ENCODE measurements at regions not wholly inside any gene's neighbourhood (a gene's known extent, or its start where the extent isn't known, plus 50 kb on each side); places are given as distances from the start of the nearest gene placed in this dataset.
A peak's percentile ranks its signal among the peaks of the same experiment; 100 is the strongest.

DNA sequence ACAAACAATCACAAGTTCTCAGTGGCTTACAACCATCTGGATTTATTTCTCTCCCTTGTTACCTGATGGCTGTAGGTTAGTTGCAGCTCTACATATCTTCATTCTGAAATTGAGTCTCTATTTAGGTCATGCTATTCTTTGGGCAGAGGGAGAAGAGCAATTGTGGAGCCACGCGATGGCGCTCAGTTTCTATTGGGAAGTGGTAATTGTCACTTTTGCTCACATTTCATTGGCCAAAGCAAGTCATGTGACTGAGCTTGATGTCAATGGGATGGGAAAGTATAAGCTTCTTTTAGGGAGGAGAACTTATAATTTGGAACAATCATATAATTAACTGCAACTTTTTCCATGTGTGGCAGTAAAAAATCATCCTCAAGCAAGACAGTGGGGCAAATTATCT lies 166.5 kb downstream of the LMO4 start:
- TF ChIP-seq, protein P1, sequence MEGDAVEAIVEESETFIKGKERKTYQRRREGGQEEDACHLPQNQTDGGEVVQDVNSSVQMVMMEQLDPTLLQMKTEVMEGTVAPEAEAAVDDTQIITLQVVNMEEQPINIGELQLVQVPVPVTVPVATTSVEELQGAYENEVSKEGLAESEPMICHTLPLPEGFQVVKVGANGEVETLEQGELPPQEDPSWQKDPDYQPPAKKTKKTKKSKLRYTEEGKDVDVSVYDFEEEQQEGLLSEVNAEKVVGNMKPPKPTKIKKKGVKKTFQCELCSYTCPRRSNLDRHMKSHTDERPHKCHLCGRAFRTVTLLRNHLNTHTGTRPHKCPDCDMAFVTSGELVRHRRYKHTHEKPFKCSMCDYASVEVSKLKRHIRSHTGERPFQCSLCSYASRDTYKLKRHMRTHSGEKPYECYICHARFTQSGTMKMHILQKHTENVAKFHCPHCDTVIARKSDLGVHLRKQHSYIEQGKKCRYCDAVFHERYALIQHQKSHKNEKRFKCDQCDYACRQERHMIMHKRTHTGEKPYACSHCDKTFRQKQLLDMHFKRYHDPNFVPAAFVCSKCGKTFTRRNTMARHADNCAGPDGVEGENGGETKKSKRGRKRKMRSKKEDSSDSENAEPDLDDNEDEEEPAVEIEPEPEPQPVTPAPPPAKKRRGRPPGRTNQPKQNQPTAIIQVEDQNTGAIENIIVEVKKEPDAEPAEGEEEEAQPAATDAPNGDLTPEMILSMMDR (conservative IDR thresholded peaks at IDR 0.05), result no peak; the same call in 1 of the 2 replicates
- TF ChIP-seq ZFX (IDR thresholded peaks at IDR 0.05), result no peak
- no peak overlapping the region for H3K27ac ChIP-seq

DNA sequence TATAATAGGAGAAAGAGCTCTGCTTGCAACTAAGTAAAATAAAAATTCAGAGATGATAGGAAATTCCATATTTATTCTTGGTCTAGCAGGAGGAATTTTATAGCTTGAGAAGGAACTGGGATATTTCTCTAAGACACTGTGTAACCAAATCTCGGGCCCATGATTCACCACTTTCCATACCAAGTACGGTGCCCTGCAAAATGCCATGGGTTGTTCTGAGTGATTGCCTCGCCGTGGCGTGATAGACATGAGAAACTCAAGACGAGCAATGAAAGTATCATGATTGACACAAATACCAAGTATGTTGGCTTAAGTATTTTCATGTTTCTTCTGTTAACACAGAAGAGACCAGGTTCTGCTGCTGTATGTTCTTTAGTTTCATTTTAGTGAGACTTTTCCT lies 167.2 kb downstream of the LMO4 start:
- TF ChIP-seq, protein P1 (conservative IDR thresholded peaks at IDR 0.05), result no peak
- no peak for TF ChIP-seq ZFX (IDR thresholded peaks at IDR 0.05)
- no peak overlapping the region for H3K27ac ChIP-seq

DNA sequence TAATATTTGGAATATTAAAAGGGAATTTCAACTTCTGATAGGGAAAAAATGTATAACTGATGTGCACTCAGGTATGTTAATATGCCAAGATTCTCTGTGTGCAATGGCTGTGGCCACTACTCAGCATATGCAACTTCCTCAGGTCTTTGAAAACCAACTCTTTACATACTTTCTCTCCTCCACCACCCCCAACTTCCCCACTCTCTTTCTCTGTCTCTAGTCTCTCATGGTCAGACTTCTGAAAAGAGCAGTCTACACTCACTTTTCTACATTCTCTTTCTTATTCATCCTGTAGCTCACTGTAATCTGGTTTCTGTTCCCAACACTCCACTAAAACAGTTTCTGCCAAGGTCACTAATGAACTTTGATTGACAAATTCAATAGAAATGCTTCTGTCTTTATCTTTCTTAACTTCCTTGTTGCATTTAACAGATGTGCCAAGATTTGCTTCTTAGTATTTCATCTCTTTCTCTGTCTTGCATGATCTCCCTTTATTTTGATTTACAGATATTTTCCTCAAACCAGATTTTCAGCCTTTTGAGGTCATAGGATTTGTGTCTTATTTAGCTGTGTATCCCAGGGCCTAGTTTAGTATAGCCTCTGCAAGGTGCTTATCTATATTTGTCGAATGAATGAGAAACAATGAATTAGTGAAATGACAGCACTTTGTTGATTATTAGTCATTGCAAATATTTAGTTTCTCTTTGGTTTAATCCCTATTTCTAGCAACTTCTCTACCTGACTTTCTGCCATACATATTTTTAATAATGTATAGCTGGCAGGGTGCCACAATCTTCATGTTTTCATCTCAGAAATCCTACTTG lies 168.9 kb downstream of the LMO4 start:
- TF ChIP-seq ZFX (IDR thresholded peaks at IDR 0.05), result no peak
- TF ChIP-seq, protein P1 (conservative IDR thresholded peaks at IDR 0.05), result no peak
- H3K27ac ChIP-seq, result no peak overlapping the region

DNA sequence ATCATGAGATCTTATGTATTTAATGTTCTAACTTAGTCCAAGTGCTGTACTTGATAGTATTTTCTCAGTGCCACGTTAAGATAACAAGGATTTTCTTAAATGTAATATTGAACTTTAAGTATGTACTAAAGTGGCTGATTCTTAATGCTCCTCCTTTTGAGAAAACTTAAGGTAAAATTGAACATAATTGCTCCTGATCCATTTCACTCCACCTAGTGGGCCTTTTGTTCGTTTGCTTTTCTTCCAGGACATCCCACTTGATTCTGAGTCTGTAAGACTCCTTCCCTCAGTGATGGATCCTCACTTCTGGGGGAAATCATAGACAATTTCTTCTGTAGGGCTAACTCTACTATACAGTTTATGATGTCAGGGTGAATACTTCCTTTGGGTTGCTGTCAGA lies 173.1 kb downstream of the LMO4 start:
- TF ChIP-seq, protein P1 (conservative IDR thresholded peaks at IDR 0.05), result peak; percentile 26
- TF ChIP-seq ZFX (IDR thresholded peaks at IDR 0.05), result no peak
- H3K27ac ChIP-seq, result no peak overlapping the region

DNA sequence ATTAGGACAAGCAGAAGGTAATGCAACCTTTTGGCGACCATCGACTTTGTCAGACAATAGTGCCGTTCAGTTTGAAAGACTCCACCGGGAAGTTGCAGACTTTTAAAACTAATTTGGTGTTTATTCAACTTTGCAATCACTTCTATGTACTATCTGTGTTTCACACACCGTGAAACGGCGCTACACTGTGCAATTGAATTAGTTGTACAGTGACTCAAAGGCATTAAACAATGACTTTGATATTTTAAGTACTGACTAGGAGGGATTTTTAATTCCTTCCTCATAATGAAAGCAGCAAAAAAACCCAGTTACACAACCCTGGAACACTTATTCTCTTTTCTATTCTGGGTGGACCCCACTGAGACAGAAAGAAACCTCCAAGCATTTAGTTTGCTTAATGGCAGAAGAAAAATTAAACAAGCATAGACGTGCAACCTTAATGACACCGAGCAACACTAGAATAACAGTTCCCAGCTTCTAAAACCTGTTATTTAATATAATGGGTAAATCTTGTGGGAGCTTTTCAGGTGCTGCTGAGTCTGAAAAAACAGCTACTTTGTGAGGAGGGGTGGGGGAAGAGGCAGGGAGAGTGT lies 176.8 kb downstream of the LMO4 start:
- TF ChIP-seq ZFX (IDR thresholded peaks at IDR 0.05), result no peak
- TF ChIP-seq, protein P1 (conservative IDR thresholded peaks at IDR 0.05), result no peak
- no peak overlapping the region for H3K27ac ChIP-seq

DNA sequence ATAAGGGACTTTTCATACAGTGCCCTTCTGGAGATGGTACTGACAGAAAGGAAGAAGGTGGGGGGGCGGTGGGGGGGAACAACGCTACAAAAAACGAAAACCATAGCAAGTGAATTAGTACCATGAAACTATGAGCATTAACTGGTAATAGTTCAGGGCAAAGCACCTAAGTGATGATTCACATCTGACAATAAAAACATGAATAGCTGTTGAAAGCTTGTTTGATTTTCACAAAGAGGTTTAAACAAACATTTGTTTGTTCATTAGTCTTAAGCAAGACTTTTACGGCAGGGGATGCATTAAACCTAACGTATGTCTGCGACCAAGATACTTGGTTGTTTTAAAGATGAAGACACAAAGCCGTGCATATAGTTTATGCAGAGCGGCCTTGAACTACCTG lies 177.5 kb downstream of the LMO4 start:
- TF ChIP-seq, protein P1 (conservative IDR thresholded peaks at IDR 0.05), result no peak
- TF ChIP-seq ZFX (IDR thresholded peaks at IDR 0.05), result no peak
- H3K27ac ChIP-seq, result no peak overlapping the region

DNA sequence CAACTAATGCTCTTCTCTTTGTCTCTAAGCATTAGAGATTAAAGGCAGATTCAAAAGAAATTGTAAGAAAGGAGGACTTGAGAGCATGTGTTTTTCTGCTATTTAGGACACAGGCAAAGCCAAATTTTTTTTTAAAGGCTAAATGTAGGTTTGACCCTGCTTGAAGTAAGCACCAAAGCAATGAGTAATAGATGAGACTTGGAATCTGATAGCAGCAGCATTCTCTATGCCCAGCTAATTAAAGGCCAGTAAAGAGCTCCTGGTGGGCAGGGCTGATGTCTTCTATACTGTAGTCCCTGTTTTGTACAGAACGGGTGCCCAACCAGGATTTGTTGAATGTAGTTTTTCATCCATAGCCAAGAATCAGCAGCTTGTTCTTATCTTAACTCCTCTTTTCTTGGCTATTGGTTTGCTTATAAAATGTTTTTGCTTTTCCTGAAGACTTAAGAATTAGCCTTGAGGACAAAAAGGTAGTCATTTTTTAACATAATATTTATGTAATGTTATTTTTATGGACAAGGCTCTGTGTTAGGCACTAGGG lies 179.6 kb downstream of the LMO4 start:
- no peak for TF ChIP-seq ZFX (IDR thresholded peaks at IDR 0.05)
- TF ChIP-seq, protein P1 (conservative IDR thresholded peaks at IDR 0.05), result no peak
- no peak overlapping the region for H3K27ac ChIP-seq

Measured in C4-2B (cell line).